Thyroid gland (tissue), 4 donors: ENCODE measurements at regions not wholly inside any gene's neighbourhood (a gene's known extent, or its start where the extent isn't known, plus 50 kb on each side); places are given as distances from the start of the nearest gene placed in this dataset.
A peak's percentile ranks its signal among the peaks of the same experiment; 100 is the strongest.

Experiments used
- DNase-seq, 2 donors: peaks; one replicate each; pipeline ENCODE4 v3.0.0-alpha.2; 2019
- H3K27ac ChIP-seq, 3 donors: fragments of 200-600 bp; sonication (generic); 1 replicate in 2 of 3; 2 replicates in 1 of 3; pipeline ENCODE4 v1.5.1; 2016 to 2019; ENCODE audit warnings: mild to moderate bottlenecking in 1 of 3, moderate library complexity in 1 of 3
- H3K27me3 ChIP-seq: fragments of 200-600 bp; sonication (generic); one replicate; pipeline ENCODE4 v1.5.1; 2019
- H3K36me3 ChIP-seq, 2 donors: fragments of 200-600 bp; sonication (generic); one replicate each; pipeline ENCODE4 v1.5.1; 2016 to 2019
- H3K4me1 ChIP-seq, 2 donors: fragments of 200-600 bp; sonication (generic); one replicate each; pipeline ENCODE4 v1.5.1; 2017 to 2019
- H3K4me3 ChIP-seq, 3 donors: fragments of 200-600 bp; sonication (generic); replicated peaks in 1 of 3; 1 replicate in 2 of 3; 2 replicates in 1 of 3; pipeline ENCODE4 v1.5.1; 2016; ENCODE audit warnings: mild to moderate bottlenecking in 1 of 3
- H3K9me3 ChIP-seq: fragments of 200-600 bp; sonication (generic); one replicate; pipeline ENCODE4 v1.5.1; 2017
- POLR2A ChIP-seq, 2 donors: fragments of 450-650 bp; IDR thresholded peaks; one replicate each; pipeline ENCODE4 v1.6.1; 2017; ENCODE audit warnings: antibody characterized with exemption in 2 of 2, mild to moderate bottlenecking in 2 of 2, moderate library complexity in 1 of 2
- WGBS, 2 donors: methylation state at CpG; one replicate each; pipeline ENCODE4 v1.1.5; 2017; 5-methylcytosine and 5-hydroxymethylcytosine counted together
- intact Hi-C: fragments of 100-400 bp; cut with DNase I; formaldehyde crosslinking; loops from one replicate; pipeline ENCODE4 v1.15.1; 2023
- TF ChIP-seq, protein P1 (sequence below), 6 experiments: fragments of 200-600 bp in 3 of 6; fragments of 450-650 bp in 3 of 6; sonication (generic) in 3 of 6; IDR thresholded peaks; one replicate each; pipeline ENCODE4 v1.5.1; 2016 to 2019; ENCODE audit warnings: antibody characterized with exemption in 6 of 6, mild to moderate bottlenecking in 2 of 6, inconsistent platforms in 1 of 6, moderate library complexity in 1 of 6

DNA sequence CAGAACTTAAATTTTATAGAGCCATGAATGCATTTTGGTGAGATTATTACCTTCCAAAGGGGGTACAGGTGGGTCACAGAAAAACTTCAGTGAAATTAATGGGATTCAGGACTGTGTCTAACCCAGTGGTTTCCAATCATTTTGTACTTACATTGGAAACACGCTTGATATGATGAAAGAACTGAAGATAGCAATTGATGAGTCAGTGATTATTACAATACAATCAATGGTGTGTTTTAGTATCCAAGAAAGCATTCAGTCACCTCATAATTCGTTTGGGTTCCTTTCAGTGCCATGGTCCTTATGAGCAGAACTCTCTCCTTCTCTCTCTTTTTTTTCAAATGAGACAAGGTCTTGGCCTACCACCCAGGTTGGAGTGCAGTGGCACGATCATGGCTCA, 66.5 kb upstream of the IGFBP5 start:
- no peaks in the 10 kb centered on the region for H3K27me3 ChIP-seq
- no peaks in the 10 kb centered on the region for H3K9me3 ChIP-seq
- H3K36me3 ChIP-seq = no peaks in the 10 kb centered on the region
- H3K4me1 ChIP-seq = peaks cover 57 to 63% of the 10 kb centered on the region in 2 donors
- no peak for TF ChIP-seq POLR2A (IDR thresholded peaks at IDR 0.05)
- TF ChIP-seq, protein P1, sequence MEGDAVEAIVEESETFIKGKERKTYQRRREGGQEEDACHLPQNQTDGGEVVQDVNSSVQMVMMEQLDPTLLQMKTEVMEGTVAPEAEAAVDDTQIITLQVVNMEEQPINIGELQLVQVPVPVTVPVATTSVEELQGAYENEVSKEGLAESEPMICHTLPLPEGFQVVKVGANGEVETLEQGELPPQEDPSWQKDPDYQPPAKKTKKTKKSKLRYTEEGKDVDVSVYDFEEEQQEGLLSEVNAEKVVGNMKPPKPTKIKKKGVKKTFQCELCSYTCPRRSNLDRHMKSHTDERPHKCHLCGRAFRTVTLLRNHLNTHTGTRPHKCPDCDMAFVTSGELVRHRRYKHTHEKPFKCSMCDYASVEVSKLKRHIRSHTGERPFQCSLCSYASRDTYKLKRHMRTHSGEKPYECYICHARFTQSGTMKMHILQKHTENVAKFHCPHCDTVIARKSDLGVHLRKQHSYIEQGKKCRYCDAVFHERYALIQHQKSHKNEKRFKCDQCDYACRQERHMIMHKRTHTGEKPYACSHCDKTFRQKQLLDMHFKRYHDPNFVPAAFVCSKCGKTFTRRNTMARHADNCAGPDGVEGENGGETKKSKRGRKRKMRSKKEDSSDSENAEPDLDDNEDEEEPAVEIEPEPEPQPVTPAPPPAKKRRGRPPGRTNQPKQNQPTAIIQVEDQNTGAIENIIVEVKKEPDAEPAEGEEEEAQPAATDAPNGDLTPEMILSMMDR (IDR thresholded peaks at IDR 0.05) = no peak
- H3K4me3 ChIP-seq = no peak overlapping the region
- 92% methylated on average over 3 of the region's 3 CpGs for WGBS, 2 donors
- no peak for DNase-seq
- H3K27ac ChIP-seq = peak overlapping the region; percentile 43 to 91 (median 85)
- intact Hi-C loops = no loop called here

DNA sequence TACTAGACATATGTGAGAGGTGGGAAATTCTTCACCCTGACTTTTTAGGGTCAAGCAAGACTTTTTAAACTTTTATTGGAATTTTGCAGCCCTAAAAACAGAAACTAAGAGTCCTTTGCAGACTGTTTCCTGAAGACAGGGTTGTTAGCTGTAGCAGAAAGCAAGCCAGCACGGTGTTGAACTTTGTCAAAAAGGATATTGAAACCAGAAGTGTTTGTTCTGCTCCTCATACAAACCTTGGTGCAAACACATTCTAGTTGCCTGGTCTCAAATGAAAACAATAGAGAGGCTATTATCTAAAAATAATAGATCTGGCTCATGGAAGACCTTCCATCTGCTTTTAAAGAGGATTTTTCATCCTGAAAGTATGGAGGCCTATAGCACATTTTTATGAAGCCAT, 65.8 kb upstream of the IGFBP5 start:
- DNase-seq = peak in 1 of 2 donors; percentile 33
- Histone ChIP-seq H3K36me3 (no peaks in the 10 kb centered on the region), H3K27me3 (no peaks in the 10 kb centered on the region), H3K27ac (peak overlapping the region; percentile 43 to 91 (median 85)), H3K9me3 (no peaks in the 10 kb centered on the region), H3K4me3 (no peak overlapping the region), H3K4me1 (peaks cover 52 to 56% of the 10 kb centered on the region in 2 donors)
- 0 to 5% methylated on average over 1 of the region's 1 CpG for WGBS, 2 donors
- intact Hi-C loops = no loop called here
- TF ChIP-seq POLR2A (IDR thresholded peaks at IDR 0.05) = no peak
- TF ChIP-seq, protein P1 (IDR thresholded peaks at IDR 0.05) = no peak

DNA sequence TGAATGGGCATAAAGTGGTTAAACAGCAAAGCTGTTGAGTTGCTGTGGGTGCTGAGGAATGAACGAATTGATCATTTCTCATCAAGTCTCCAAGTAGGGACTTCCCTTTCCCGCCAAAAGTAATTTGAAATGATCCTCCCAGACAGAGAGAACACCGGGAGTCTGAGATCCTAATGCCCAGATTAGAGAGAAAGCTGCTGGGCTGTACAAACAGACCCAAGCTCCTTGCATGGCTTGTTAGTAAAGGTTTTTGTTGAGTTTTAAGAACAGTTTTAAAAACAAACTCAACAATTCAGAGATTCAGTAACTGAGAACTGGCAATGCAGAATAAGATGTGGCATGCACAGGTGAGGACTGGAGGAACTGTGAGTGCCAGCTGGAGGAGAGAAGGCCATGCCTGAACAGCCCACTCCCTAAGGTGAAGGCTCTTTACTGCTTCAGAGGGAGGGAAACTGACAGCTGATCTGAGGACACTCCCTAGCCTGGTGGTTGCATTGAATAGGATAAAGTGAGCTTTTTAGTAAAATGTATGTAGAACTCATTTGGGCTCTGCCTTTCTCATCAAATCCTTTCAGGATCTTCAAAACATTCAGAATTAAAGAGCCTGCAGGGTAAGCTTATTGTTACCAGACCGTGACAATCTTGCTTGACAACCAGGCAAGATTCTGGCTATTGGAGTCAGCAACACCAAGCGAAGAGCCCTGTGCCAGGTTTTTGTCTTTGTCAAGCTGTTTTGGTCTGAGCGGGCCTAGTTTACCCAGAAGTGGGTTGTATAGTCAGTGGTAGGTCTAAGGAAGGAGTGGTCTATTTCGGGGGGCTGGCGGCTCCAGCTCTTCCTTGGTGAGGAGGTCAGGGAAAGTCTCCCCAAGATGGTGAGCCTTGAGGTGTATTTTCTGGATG, 63.2 kb upstream of the IGFBP5 start:
- no peak overlapping the region for H3K4me3 ChIP-seq
- DNase-seq = peak; percentile 75 to 79
- WGBS, 2 donors = 37 to 42% methylated on average over 8 of the region's 8 CpGs
- H3K27ac ChIP-seq = peak overlapping the region; percentile 85 to 91 (median 87)
- intact Hi-C loops = no loop called here
- H3K4me1 ChIP-seq = peaks cover 41 to 45% of the 10 kb centered on the region in 2 donors
- no peaks in the 10 kb centered on the region for H3K27me3 ChIP-seq
- peak in 1 of 2 donors; percentile 40 for TF ChIP-seq POLR2A (IDR thresholded peaks at IDR 0.05)
- TF ChIP-seq, protein P1 (IDR thresholded peaks at IDR 0.05) = peak in 2 of 6 experiments; percentile 18 to 25
- H3K9me3 ChIP-seq = no peaks in the 10 kb centered on the region
- no peaks in the 10 kb centered on the region for H3K36me3 ChIP-seq

DNA sequence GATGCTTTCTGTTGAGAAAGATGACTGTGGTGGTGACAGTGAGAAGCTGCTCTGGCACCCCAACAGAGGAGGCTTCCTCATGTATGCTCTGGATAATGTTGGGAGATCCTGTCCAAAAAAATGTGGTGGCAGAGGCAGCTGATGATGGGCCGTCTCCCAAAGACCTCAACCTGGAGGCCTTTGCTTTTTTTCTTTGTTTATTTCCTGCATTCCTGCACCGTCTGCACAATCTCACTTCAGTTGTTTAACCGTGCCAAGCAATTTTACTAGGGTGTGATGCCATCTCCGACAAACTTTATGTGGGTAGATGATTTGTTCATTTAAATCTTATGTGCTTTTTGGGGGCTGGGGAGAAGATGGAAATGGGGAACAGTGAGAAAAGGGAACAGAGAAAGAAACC, 62.2 kb upstream of the IGFBP5 start:
- TF ChIP-seq, protein P1 (IDR thresholded peaks at IDR 0.05) = no peak
- TF ChIP-seq POLR2A (IDR thresholded peaks at IDR 0.05) = no peak
- H3K27me3 ChIP-seq = no peaks in the 10 kb centered on the region
- H3K4me3 ChIP-seq = no peak overlapping the region
- no peaks in the 10 kb centered on the region for H3K9me3 ChIP-seq
- H3K36me3 ChIP-seq = no peaks in the 10 kb centered on the region
- peaks cover 41 to 45% of the 10 kb centered on the region in 2 donors for H3K4me1 ChIP-seq
- 43 to 54% methylated on average over 4 of the region's 4 CpGs for WGBS, 2 donors
- intact Hi-C loops = no loop called here
- DNase-seq = no peak
- peak overlapping the region; percentile 50 to 91 (median 85) for H3K27ac ChIP-seq

DNA sequence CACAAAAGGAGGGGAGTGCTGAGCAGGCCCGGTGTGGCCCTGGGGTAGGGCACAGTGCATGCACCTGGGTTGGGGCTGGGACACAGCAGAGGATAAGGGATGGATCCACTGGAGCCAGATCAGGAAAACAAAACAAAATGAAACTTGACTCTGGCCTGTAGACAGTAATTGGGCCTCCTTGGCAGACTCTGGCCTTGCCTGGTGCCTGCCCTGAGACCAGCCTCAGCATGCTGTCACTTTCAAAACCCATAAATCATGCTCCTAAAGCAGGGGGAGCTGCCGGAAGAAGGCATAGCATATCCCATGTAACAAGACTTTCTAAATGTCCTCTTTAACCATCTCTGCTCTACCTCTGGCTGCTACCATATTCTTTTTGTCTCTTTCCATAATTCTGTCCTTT, 61.1 kb upstream of the IGFBP5 start:
- intact Hi-C loops = no loop called here
- Histone ChIP-seq H3K4me1 (peaks cover 39 to 42% of the 10 kb centered on the region in 2 donors), H3K4me3 (no peak overlapping the region), H3K9me3 (no peaks in the 10 kb centered on the region), H3K36me3 (no peaks in the 10 kb centered on the region), H3K27ac (no peak overlapping the region), H3K27me3 (no peaks in the 10 kb centered on the region)
- no peak for TF ChIP-seq POLR2A (IDR thresholded peaks at IDR 0.05)
- TF ChIP-seq, protein P1 (IDR thresholded peaks at IDR 0.05) = no peak
- 93 to 98% methylated on average over 2 of the region's 2 CpGs for WGBS, 2 donors
- DNase-seq = no peak
